Right lobe of liver (tissue), 6 donors: ENCODE measurements at regions not wholly inside any gene's neighbourhood (a gene's known extent, or its start where the extent isn't known, plus 50 kb on each side); places are given as distances from the start of the nearest gene placed in this dataset.

ENCODE experiments used
- ATAC-seq, 4 donors: fragments of 200-7000 bp; cut with Tn5 transposase; one replicate each; pipeline ENCODE4 v1.9.1; 2020; ENCODE audit warnings: mild to moderate bottlenecking in 4 of 4, moderate library complexity in 4 of 4
- DNase-seq, 3 donors: peaks; one replicate each; pipeline ENCODE4 v3.0.0-alpha.2; 2020
- H3K27ac ChIP-seq, 3 donors: fragments of 200-600 bp; one replicate each; pipeline ENCODE4 v1.8.0; 2022
- H3K27me3 ChIP-seq, 2 donors: fragments of 200-600 bp; one replicate each; pipeline ENCODE4 v1.8.0; 2022
- H3K36me3 ChIP-seq, 4 donors: fragments of 200-600 bp; sonication (generic) in 1 of 4; one replicate each; pipeline versions ENCODE4 v1.5.1 to v1.8.0; 2017 to 2022; ENCODE audit warnings: control low read depth in 1 of 4
- H3K4me1 ChIP-seq, 4 donors: fragments of 200-600 bp; sonication (generic) in 1 of 4; one replicate each; pipeline versions ENCODE4 v1.5.1 to v1.8.0; 2017 to 2022; ENCODE audit warnings: control low read depth in 1 of 4
- H3K4me3 ChIP-seq, 3 donors: fragments of 200-600 bp; one replicate each; pipeline ENCODE4 v1.8.0; 2022
- H3K9me3 ChIP-seq, 4 donors: fragments of 200-600 bp; sonication (generic) in 1 of 4; one replicate each; pipeline versions ENCODE4 v1.5.1 to v1.8.0; 2017 to 2022; ENCODE audit warnings: control low read depth in 1 of 4
- CTCF ChIP-seq, 4 donors: fragments of 200-600 bp in 3 of 4; fragments of 450-650 bp in 1 of 4; IDR thresholded peaks; one replicate each; pipeline versions ENCODE4 v1.5.1 to v1.8.0; 2016 to 2022; ENCODE audit warnings: antibody characterized with exemption in 4 of 4, mild to moderate bottlenecking in 2 of 4
- POLR2A ChIP-seq: fragments of 450-650 bp; IDR thresholded peaks from one replicate; pipeline ENCODE4 v1.6.1; 2017; ENCODE audit warnings: antibody characterized with exemption, mild to moderate bottlenecking
- WGBS: methylation state at CpG from one replicate; pipeline ENCODE4 v1.1.6; 2018; ENCODE audit warnings: low coverage, low lambda C conversion rate; ENCODE audit not compliant: insufficient coverage; ENCODE audit errors: missing lambda C conversion rate; 5-methylcytosine and 5-hydroxymethylcytosine counted together
- intact Hi-C, 2 donors: fragments of 100-400 bp; cut with DNase I; formaldehyde crosslinking; loops; one replicate each; pipeline versions ENCODE4 v1.11.2 to v1.14.1; 2022
- donor health status: DM: no; HTN: yes; CAD: no.
- donor health status: DM: no; HTN: no; CAD: no.
- donor health status: DM: no; HTN: no; CAD: no.
- donor health status: DM: no; HTN: yes; CAD: no.
- donor health status: DM: no; HTN: yes; CAD: no.

- peaks cover 0 to 4% (median 0%) of the 10 kb centered on the region in 4 donors for H3K4me1 ChIP-seq
- 65% methylated on average over 2 of the region's 2 CpGs for WGBS
- H3K4me3 ChIP-seq: no peak overlapping the region
- H3K27me3 ChIP-seq: no peaks in the 10 kb centered on the region
- ATAC-seq (no peak), DNase-seq (no peak)
- H3K9me3 ChIP-seq: no peaks in the 10 kb centered on the region
- peak overlapping the region in 1 of 3 donors; percentile 51 for H3K27ac ChIP-seq
- intact Hi-C loops: no loop called here
- H3K36me3 ChIP-seq: no peaks in the 10 kb centered on the region
- TF ChIP-seq POLR2A: no peak
- no peak for TF ChIP-seq CTCF (IDR thresholded peaks at IDR 0.05)
Measured at GRCh38 chr10:31702005-31702404, 226.6 kb downstream of the ARHGAP12 start.

GRCh38 chr10:31701546-31701945 lies 227.1 kb downstream of the ARHGAP12 start:
- DNase-seq (no peak), ATAC-seq (peak in 2 of 4 donors; percentile 4 to 12)
- Histone ChIP-seq H3K9me3 (no peaks in the 10 kb centered on the region), H3K27ac (peak overlapping the region in 1 of 3 donors; percentile 51), H3K4me3 (no peak overlapping the region), H3K36me3 (no peaks in the 10 kb centered on the region), H3K4me1 (peaks cover 0 to under 1% (median 0%) of the 10 kb centered on the region in 4 donors), H3K27me3 (no peaks in the 10 kb centered on the region)
- 22% methylated on average over 1 of the region's 5 CpGs for WGBS
- intact Hi-C loops: no loop called here
- TF ChIP-seq CTCF (IDR thresholded peaks at IDR 0.05) (no peak), POLR2A (no peak)

- H3K9me3 ChIP-seq: no peaks in the 10 kb centered on the region
- H3K4me3 ChIP-seq: no peak overlapping the region
- WGBS: 58% methylated on average over 8 of the region's 11 CpGs
- no peak for TF ChIP-seq POLR2A
- no peak for TF ChIP-seq CTCF (IDR thresholded peaks at IDR 0.05)
- intact Hi-C loops: no loop called here
- no peaks in the 10 kb centered on the region for H3K36me3 ChIP-seq
- H3K27me3 ChIP-seq: no peaks in the 10 kb centered on the region
- ATAC-seq (peak in 1 of 4 donors; percentile 4), DNase-seq (peak in 1 of 3 donors; percentile 33)
- no peaks in the 10 kb centered on the region for H3K4me1 ChIP-seq
- peak overlapping the region in 1 of 3 donors; percentile 51 for H3K27ac ChIP-seq
Measured at GRCh38 chr10:31700181-31700611, 228.4 kb downstream of the ARHGAP12 start.

- no peaks in the 10 kb centered on the region for H3K27me3 ChIP-seq
- TF ChIP-seq CTCF (IDR thresholded peaks at IDR 0.05): no peak
- no peak for TF ChIP-seq POLR2A
- peak overlapping the region; percentile 40 to 66 (median 63) for H3K27ac ChIP-seq
- no peaks in the 10 kb centered on the region for H3K36me3 ChIP-seq
- H3K4me1 ChIP-seq: no peaks in the 10 kb centered on the region
- intact Hi-C loops: no loop called here
- 36% methylated on average over 3 of the region's 11 CpGs for WGBS
- ATAC-seq (peak; percentile 18 to 28 (median 22)), DNase-seq (peak in 1 of 3 donors; percentile 42)
- no peaks in the 10 kb centered on the region for H3K9me3 ChIP-seq
- no peak overlapping the region for H3K4me3 ChIP-seq
Measured at GRCh38 chr10:31698181-31698830, 230.3 kb downstream of the ARHGAP12 start.
